GM18873 (cell line): ENCODE measurements at regions not wholly inside any gene's neighbourhood (a gene's known extent, or its start where the extent isn't known, plus 50 kb on each side); places are given as distances from the start of the nearest gene placed in this dataset.
"Not testable (repeated sequence)": the region's sequence is repeated elsewhere in the genome, so short reads cannot be mapped to it uniquely, and the experiment has no call there.

ENCODE experiments used
- ATAC-seq: cut with Tn5 transposase; IDR thresholded peaks from one replicate; pipeline ENCODE4 v1.9.1; 2021; ENCODE audit warnings: mild to moderate bottlenecking, moderate library complexity, moderate number of reproducible peaks; ENCODE audit not compliant: unreplicated experiment, low FRiP score

GRCh38 chr6:114998492-114998891, 655.7 kb upstream of the HS3ST5 start:
- ATAC-seq, result no peak

- ATAC-seq, result peak; percentile 73
Observed at GRCh38 chr6:114997813-114998292, 655.0 kb upstream of the HS3ST5 start.

- ATAC-seq, result no peak
Observed at GRCh38 chr6:114995526-114995925, 652.7 kb upstream of the HS3ST5 start.

- peak; percentile 99 for ATAC-seq
Observed at GRCh38 chr6:114989279-114989964, 646.6 kb upstream of the HS3ST5 start.

DNA sequence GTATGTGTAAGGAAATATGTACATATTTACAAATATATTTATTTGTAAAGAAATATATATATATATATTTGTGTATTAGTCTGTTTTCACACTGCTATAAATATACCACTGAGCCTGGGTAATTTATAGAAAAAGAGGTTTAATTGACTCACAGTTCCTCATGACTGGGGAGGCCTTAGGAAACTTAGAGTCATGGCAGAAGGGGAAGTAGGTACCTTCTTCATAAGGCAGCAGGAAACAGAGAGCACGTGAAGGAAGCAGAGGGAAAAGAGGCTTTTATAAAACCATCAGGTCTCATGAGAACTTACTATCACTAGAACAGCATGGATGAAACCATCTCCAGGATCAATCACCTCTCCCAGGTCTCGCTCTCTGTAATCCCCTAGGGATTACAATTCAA, 644.5 kb upstream of the HS3ST5 start:
- ATAC-seq, result no peak

DNA sequence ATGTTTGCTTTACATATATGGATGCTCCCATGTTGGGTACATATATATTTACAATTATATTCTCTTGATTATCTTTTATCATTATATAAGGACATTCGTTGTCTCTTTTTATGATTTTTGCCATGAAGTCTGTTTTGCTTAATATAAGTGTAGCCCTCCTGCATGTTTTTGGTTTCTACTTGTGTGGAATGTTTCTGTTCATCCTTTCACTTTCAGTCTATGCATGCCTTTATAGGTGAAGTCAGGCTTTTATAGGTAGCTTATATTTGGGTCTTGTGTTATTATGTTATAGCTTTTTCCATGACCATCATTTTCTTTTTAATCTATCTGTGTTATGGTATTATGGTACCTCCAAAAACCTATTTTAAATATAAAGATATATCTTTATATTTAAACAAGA, 612.5 kb upstream of the HS3ST5 start:
- ATAC-seq, result no peak

- ATAC-seq, result no peak
Observed at GRCh38 chr6:114952229-114952628, 609.4 kb upstream of the HS3ST5 start.

GRCh38 chr6:114945392-114945791, 602.6 kb upstream of the HS3ST5 start:
- ATAC-seq, result no peak

DNA sequence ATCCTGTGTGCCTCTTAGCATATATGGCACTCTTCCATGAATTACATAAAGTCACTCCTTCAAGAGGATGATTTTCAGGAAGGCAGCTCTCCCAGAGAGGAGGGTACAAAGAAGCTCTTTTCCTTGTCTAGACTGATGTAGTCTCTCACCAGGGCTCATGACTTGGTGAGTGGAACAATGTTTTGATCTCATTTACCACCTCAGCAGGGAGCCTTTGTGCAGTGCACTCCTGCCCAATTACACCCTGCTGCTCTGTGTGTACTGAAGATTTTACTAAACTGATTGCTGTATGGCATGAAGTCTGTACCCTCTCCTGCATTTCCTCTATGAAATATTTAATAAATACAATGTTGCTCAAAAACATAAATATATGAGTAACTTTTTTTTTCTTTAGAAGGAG, 598.3 kb upstream of the HS3ST5 start:
- ATAC-seq, result no peak

GRCh38 chr6:114940181-114940580, 597.4 kb upstream of the HS3ST5 start:
- no peak for ATAC-seq

DNA sequence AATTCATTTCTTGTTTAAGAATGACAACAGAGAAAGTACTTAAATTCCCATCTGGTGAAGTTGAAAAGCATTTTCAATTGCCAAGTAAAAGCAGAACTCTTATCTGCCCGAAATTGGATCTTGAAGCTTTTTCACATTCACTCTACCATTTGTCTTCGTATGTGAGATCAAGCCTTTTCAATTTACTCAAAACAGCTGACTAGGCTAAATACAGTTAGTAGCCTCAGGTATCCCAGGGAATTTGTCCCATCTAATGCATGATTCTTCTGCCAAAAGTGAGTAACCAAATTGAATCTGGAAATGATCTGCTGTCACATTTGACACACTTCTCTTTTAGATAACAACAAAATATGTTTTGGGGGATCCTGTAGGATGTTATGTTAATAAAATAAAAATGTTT, 596.8 kb upstream of the HS3ST5 start:
- no peak for ATAC-seq

- ATAC-seq, result no peak
Observed at GRCh38 chr6:114936080-114936479, 593.3 kb upstream of the HS3ST5 start.

- ATAC-seq, result no peak
Observed at GRCh38 chr6:114934079-114934478, 591.3 kb upstream of the HS3ST5 start.

DNA sequence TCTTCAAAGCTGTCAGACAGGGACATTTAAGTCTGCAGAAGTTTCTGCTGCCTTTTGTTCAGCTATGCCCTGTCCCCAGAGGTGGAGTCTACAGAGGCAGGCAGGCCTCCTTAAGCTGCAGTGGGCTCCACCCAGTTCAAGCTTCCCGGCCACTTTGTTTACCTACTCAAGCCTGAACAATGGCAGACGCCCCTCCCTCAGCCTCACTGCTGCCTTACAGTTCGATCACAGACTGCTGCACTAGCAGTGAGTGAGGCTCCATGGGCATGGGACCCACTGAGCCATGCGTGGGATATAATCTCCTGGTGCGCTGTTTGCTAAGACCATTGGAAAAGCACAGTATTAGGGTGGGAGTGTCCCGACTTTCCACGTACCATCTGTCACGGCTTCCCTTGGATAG, 585.9 kb upstream of the HS3ST5 start:
- not testable (repeated sequence) for ATAC-seq

DNA sequence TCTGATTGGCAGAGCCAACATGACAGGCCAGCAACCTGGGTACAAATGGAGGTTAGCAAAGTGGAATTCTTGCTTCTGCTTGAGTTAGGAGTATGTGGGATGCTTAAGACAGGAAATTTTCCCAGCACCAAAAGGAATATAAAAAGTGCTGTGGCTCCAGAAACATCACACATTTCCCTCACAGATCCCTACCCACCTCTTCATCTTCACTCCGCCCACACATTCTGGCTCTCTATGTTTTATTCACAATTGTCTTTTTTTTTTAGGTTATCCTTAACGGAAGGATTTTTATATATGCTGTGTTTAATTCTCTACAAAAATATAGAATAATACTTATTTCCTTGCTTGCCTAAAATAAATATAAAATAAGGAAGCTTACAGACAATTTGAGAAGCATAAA, 563.3 kb upstream of the HS3ST5 start:
- ATAC-seq, result no peak

DNA sequence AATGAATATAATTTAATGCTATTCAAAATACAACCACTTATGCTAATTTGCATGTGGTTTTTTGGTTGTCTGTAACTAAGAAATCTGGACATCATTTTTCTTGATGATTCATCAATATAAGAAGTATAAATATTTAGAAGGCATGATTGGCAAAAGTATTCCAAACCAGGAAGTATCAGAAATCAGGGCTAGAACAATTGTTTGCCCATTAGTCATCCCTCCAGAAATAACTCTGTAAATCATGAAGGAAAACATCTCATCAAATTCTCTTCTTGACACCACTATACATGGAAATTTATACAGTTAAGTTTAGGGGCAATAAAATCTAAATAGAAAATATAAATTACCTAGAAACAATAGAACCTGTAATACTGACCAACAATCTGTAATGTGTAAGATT, 554.7 kb upstream of the HS3ST5 start:
- ATAC-seq, result no peak

DNA sequence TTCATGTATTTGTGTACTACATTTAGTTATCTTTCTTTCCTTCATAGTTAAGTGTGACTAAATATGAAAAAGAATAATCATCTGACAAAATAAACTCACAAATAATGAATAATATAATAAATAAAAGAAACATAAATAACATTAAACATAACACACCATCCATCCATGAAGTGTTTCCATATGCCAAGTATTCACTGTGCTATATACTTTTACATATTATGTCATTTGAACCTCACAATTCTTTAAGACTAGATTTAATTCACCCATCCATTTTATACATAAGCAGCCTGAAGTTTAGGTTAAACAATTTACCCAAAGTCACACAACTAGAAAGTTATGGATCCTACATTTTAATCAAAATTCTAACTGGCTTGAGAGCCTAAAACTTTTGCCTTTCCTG, 549.4 kb upstream of the HS3ST5 start:
- no peak for ATAC-seq

DNA sequence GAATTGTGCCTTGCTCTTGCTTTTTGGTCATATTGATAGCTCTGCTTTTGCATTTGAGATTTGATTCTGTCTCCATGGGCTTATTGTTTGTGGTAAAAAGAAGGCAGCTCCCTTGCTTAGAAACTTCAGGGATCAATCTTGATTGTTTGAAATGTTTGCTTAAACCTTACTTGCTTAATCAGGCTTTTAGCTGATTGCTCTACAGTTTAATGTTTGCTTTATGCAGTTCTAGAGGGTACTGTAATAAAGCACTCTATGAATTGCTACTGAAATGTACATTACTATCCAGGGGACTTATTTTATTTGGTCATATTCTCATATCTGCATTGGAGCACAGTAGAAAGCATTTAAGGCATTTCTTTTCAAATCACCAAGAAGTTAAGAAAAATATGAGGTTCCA, 545.4 kb upstream of the HS3ST5 start:
- no peak for ATAC-seq

GRCh38 chr6:114886670-114887436, 544.0 kb upstream of the HS3ST5 start:
- no peak for ATAC-seq

DNA sequence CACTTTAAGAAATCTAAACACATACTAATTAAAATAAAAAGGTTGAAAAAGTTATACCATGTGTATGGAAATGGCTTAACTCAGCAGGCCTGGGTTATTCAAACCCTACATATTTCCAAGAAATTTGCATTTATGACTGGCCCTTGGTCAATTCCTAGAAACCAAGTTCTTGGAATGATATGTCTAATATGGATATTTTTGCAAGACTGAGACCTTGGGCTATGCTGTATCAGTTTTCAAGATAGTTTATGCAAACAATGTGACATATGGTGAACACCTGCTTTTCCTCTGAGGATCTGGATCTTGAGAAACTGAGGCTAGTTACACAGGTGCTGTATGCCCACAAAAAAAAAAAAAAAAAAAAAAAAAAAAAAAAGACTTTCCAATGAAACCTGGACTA, 536.9 kb upstream of the HS3ST5 start:
- no peak for ATAC-seq

DNA sequence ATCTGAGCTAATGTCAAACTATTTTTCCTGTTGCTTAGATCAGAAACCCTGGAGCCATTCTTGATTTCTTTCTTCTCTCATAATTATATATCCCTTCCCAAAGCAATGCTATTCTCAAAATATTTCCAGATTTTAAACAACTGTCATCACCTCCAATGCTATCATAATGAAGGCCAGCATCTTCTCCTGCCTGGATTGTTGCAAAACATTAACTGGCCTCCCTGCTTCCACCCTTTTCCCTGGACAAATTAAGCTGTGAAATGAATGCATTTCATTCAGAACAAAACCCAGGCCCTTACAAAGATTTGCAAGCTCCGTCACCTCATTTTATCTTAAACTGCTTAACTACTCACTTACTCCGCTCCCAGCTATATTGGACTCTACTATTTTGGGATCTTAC, 535.3 kb upstream of the HS3ST5 start:
- no peak for ATAC-seq

DNA sequence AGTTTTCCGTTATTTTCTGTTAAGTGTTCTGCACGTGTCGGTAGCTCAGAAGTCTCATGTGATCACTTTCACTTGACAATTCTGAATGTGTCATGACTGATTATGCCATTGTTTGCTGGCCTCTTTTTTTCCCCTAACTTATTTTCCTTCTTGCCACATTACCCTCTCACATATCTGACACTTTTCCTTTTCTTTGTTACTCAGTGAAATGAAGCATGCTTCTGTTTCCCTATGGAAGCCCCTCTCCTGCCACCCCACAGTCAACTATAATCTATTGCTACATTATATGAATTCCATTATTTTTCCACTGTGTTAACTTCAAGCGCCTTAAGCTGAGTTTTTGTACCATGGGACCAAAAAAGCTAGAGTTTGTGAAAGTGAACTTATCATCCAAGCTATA, 531.6 kb upstream of the HS3ST5 start:
- no peak for ATAC-seq
